B cell (primary cell): ENCODE measurements at regions not wholly inside any gene's neighbourhood (a gene's known extent, or its start where the extent isn't known, plus 50 kb on each side); places are given as distances from the start of the nearest gene placed in this dataset.

Source experiments
- ATAC-seq: fragments of 200-7000 bp; cut with Tn5 transposase; one replicate; pipeline ENCODE4 v1.10.0; 2021; ENCODE audit warnings: low read depth, mild to moderate bottlenecking, moderate number of reproducible peaks, moderate library complexity
- CTCF ChIA-PET: fragments of 350-600 bp; sonication (Branson Sonifier 250); formaldehyde crosslinking; loops from one replicate; lab custom pipeline; 2021; ENCODE audit warnings: antibody characterized with exemption, inconsistent platforms; lab: Charles Lee
- POLR2A ChIA-PET: fragments of 350-600 bp; sonication (Branson Sonifier 250); formaldehyde crosslinking; loops from one replicate; lab custom pipeline; 2021; ENCODE audit warnings: antibody characterized with exemption; lab: Charles Lee
- DNase-seq: peaks from one replicate; pipeline ENCODE4 v3.0.0; 2013
- H2AFZ ChIP-seq: 2 replicates; pipeline ENCODE4 v1.6.1; 2012; ENCODE audit warnings: mild to moderate bottlenecking, low read depth, low read length; ENCODE audit not compliant: insufficient read depth, poor library complexity, severe bottlenecking
- H3K27ac ChIP-seq, 2 donors: 1 replicate in 1 of 2; 2 replicates in 1 of 2; pipeline ENCODE4 v1.5.1; 2012 to 2013; ENCODE audit warnings: low read length in 2 of 2, mild to moderate bottlenecking in 2 of 2, moderate library complexity in 1 of 2
- H3K27me3 ChIP-seq, 4 experiments: fragments of 200-600 bp in 1 of 4; sonication (generic) in 1 of 4; replicated peaks in 1 of 4; 1 replicate in 2 of 4; 2 replicates in 2 of 4; pipeline versions ENCODE4 v1.6.1 to v1.7.0; 2013 to 2016; ENCODE audit warnings: low read length in 3 of 4, mild to moderate bottlenecking in 2 of 4, mixed read lengths in 1 of 4, moderate library complexity in 1 of 4; ENCODE audit not compliant: insufficient read depth in 4 of 4, control insufficient read depth in 3 of 4; ENCODE audit errors: control extremely low read depth in 1 of 4
- H3K36me3 ChIP-seq, 2 experiments: replicated peaks in 1 of 2; 1 replicate in 1 of 2; 2 replicates in 1 of 2; pipeline versions ENCODE4 v1.6.1 to v1.7.1; 2013; ENCODE audit warnings: low read length in 1 of 2; ENCODE audit not compliant: insufficient read depth in 2 of 2, control insufficient read depth in 1 of 2; ENCODE audit errors: control extremely low read depth in 1 of 2, extremely low read depth in 1 of 2
- H3K4me1 ChIP-seq, 2 donors: fragments of 200-600 bp in 1 of 2; sonication (generic) in 1 of 2; 1 replicate in 1 of 2; 2 replicates in 1 of 2; pipeline versions ENCODE4 v1.5.1 to v1.6.1; 2013 to 2017; ENCODE audit warnings: low read length in 2 of 2; ENCODE audit not compliant: control insufficient read depth in 2 of 2, insufficient read depth in 2 of 2
- H3K4me2 ChIP-seq: replicated peaks from 2 replicates; pipeline ENCODE3; 2012; ENCODE audit warnings: mild to moderate bottlenecking, low read depth, low read length; ENCODE audit not compliant: poor library complexity, severe bottlenecking
- H3K4me3 ChIP-seq, 5 experiments: fragments of 200-600 bp in 1 of 5; sonication (generic) in 1 of 5; 1 replicate in 3 of 5; 2 replicates in 2 of 5; pipeline versions ENCODE4 v1.5.1 to v1.7.0; 2011 to 2016; ENCODE audit warnings: low read length in 4 of 5, mild to moderate bottlenecking in 4 of 5, low read depth in 2 of 5, control low read depth in 1 of 5, moderate library complexity in 1 of 5; ENCODE audit not compliant: insufficient read depth in 1 of 5; ENCODE audit errors: control extremely low read depth in 1 of 5, extremely low read depth in 1 of 5
- H3K79me2 ChIP-seq: fragments of 200-600 bp; sonication (generic); one replicate; pipeline ENCODE4 v1.6.0; 2016; ENCODE audit warnings: low read length; ENCODE audit not compliant: control insufficient read depth, insufficient read depth
- H3K9ac ChIP-seq: fragments of 200-600 bp; sonication (generic); 2 replicates; pipeline ENCODE4 v1.6.1; 2017; ENCODE audit warnings: mild to moderate bottlenecking, low read length, moderate library complexity
- H3K9me3 ChIP-seq, 3 donors: one replicate each; pipeline versions ENCODE4 v1.6.1 to v1.7.1; 2013; ENCODE audit warnings: low read length in 2 of 3; ENCODE audit not compliant: control insufficient read depth in 2 of 3, insufficient read depth in 1 of 3; ENCODE audit errors: control extremely low read depth in 1 of 3
- H4K20me1 ChIP-seq: 2 replicates; pipeline ENCODE4 v1.6.0; 2012; ENCODE audit warnings: mild to moderate bottlenecking, low read length; ENCODE audit not compliant: insufficient read depth, control insufficient read depth, poor library complexity, severe bottlenecking
- H3K27ac Mint-ChIP-seq: one replicate; pipeline ENCODE4 v1.8.0; 2021; ENCODE audit warnings: mixed read lengths
- H3K27me3 Mint-ChIP-seq: one replicate; pipeline ENCODE4 v1.8.0; 2021; ENCODE audit warnings: mixed read lengths
- H3K4me1 Mint-ChIP-seq: one replicate; pipeline ENCODE4 v1.8.0; 2021; ENCODE audit warnings: mixed read lengths
- H3K4me3 Mint-ChIP-seq: one replicate; pipeline ENCODE4 v1.8.0; 2021; ENCODE audit warnings: mixed read lengths
- H3K9me3 Mint-ChIP-seq: one replicate; pipeline ENCODE4 v1.8.0; 2022; ENCODE audit warnings: mixed read lengths; ENCODE audit not compliant: insufficient read depth
- EZH2 ChIP-seq: IDR thresholded peaks from 2 replicates; pipeline ENCODE4 v1.6.1; 2012; ENCODE audit warnings: borderline replicate concordance, low read depth, mild to moderate bottlenecking, moderate library complexity, low read length; ENCODE audit not compliant: insufficient read depth, poor library complexity, severe bottlenecking
- WGBS: methylation state at CpG from one replicate; pipeline ENCODE4 v1.1.5; 2013; ENCODE audit warnings: missing lambda C conversion rate; ENCODE audit not compliant: insufficient coverage; 5-methylcytosine and 5-hydroxymethylcytosine counted together
- intact Hi-C: fragments of 100-400 bp; cut with micrococcal nuclease; formaldehyde crosslinking; loops from one replicate; pipeline ENCODE4 v1.10.0; 2022
- TF ChIP-seq, protein P1 (sequence below): fragments of 200-600 bp; IDR thresholded peaks from one replicate; pipeline ENCODE4 v1.8.0; 2022; ENCODE audit warnings: antibody characterized with exemption, mild to moderate bottlenecking

DNA sequence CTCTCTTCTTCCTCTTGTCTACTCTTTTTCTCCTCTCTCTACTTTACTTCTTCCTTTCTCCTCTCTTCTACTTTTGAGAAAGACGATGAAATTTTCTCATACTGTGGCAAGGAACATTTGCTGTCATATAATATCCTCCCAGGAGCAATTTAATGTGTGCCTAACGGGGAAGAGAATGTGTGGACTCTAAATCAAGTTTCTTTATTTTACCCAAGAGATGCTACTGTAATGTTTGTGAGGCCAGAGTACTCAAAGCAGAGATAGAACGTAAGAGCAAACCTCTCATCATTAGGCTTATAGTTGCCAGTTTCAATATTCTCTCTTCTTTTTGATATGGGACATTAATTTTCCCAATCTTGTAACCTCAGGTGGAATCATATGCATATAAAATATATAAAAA, 801.4 kb downstream of the BCKDHB start:
- Histone ChIP-seq H3K4me1 (no peaks in the 10 kb centered on the region), H2AFZ (no peak overlapping the region), H3K27me3 (no peaks in the 10 kb centered on the region), H3K79me2 (no peaks in the 10 kb centered on the region), H4K20me1 (no peaks in the 10 kb centered on the region), H3K36me3 (no peaks in the 10 kb centered on the region), H3K9ac (no peak overlapping the region), H3K9me3 (no peaks in the 10 kb centered on the region), H3K4me2 (no peak overlapping the region), H3K27ac (no peak overlapping the region), H3K4me3 (no peak overlapping the region)
- ATAC-seq (no peak), DNase-seq (no peak)
- POLR2A ChIA-PET, result no interaction called here
- CTCF ChIA-PET, result no interaction called here
- intact Hi-C loops, result no loop called here
- WGBS, result no CpG with 5 or more reads among the region's 3 CpGs
- no peaks in the 10 kb centered on the region for H3K9me3 Mint-ChIP-seq
- H3K4me1 Mint-ChIP-seq, result no peaks in the 10 kb centered on the region
- TF ChIP-seq, protein P1, sequence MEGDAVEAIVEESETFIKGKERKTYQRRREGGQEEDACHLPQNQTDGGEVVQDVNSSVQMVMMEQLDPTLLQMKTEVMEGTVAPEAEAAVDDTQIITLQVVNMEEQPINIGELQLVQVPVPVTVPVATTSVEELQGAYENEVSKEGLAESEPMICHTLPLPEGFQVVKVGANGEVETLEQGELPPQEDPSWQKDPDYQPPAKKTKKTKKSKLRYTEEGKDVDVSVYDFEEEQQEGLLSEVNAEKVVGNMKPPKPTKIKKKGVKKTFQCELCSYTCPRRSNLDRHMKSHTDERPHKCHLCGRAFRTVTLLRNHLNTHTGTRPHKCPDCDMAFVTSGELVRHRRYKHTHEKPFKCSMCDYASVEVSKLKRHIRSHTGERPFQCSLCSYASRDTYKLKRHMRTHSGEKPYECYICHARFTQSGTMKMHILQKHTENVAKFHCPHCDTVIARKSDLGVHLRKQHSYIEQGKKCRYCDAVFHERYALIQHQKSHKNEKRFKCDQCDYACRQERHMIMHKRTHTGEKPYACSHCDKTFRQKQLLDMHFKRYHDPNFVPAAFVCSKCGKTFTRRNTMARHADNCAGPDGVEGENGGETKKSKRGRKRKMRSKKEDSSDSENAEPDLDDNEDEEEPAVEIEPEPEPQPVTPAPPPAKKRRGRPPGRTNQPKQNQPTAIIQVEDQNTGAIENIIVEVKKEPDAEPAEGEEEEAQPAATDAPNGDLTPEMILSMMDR, result no peak
- H3K4me3 Mint-ChIP-seq, result no peak overlapping the region
- H3K27me3 Mint-ChIP-seq, result no peaks in the 10 kb centered on the region
- no peak overlapping the region for H3K27ac Mint-ChIP-seq

DNA sequence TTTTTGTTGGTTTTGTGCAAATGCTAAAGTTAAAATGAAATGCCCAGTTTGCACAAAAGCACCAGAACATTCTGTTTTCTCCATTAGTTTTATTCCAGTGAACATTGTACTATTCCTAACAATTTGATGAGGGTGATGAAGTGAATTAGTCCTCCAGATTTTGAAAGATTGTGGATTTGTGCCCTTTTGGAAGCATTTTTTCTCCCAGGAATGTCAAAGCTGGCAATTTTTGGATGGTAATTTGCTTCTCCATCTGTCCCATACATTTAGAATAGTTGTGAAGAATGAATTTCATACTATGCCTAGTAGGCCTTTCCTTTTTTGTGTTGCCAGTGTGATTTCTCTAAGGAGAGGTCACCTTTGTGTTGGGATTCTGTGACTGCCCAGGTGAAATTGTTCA, 797.2 kb downstream of the BCKDHB start:
- POLR2A ChIA-PET, result no interaction called here
- Mint-ChIP-seq H3K27me3 (no peaks in the 10 kb centered on the region), H3K4me3 (no peak overlapping the region), H3K4me1 (no peaks in the 10 kb centered on the region), H3K9me3 (peaks cover 9% of the 10 kb centered on the region), H3K27ac (no peak overlapping the region)
- intact Hi-C loops, result no loop called here
- TF ChIP-seq EZH2, result no peak
- TF ChIP-seq, protein P1, result no peak
- no peaks in the 10 kb centered on the region for H3K27me3 ChIP-seq
- H3K79me2 ChIP-seq, result no peaks in the 10 kb centered on the region
- DNase-seq, result no peak
- no peak overlapping the region for H3K9ac ChIP-seq
- H3K4me1 ChIP-seq, result no peaks in the 10 kb centered on the region
- H4K20me1 ChIP-seq, result no peaks in the 10 kb centered on the region
- no peak overlapping the region for H3K4me3 ChIP-seq
- no peak overlapping the region for H2AFZ ChIP-seq
- H3K4me2 ChIP-seq, result no peak overlapping the region
- CTCF ChIA-PET, result no interaction called here
- peaks cover 0 to 11% (median 7%) of the 10 kb centered on the region in 3 donors for H3K9me3 ChIP-seq
- no peak overlapping the region for H3K27ac ChIP-seq
- H3K36me3 ChIP-seq, result no peaks in the 10 kb centered on the region
- ATAC-seq, result no peak
